ENCODE measurements at regions not wholly inside any gene's neighbourhood (a gene's known extent, or its start where the extent isn't known, plus 50 kb on each side); places are given as distances from the start of the nearest gene placed in this dataset.

GRCh38 chr2:189293164-189293563 is 113.6 kb upstream of the COL5A2 start:
- TF ChIP-seq CTCF (IDR thresholded peaks at IDR 0.05) (no peak), POLR2AphosphoS5 (IDR thresholded peaks at IDR 0.05) (no peak), POLR2A (IDR thresholded peaks at IDR 0.05; ENCODE audit: low read depth) (no peak), EP300 (IDR thresholded peaks at IDR 0.05) (no peak)

All from esophagus muscularis mucosa (tissue), 4 donors.